ENCODE measurements at regions not wholly inside any gene's neighbourhood (a gene's known extent, or its start where the extent isn't known, plus 50 kb on each side); places are given as distances from the start of the nearest gene placed in this dataset.

- no peaks in the 10 kb centered on the region for H3K36me3 ChIP-seq (ENCODE audit: control insufficient read depth, insufficient read depth, low read length)
- H3K9me3 ChIP-seq (ENCODE audit: control insufficient read depth, low read length) = no peaks in the 10 kb centered on the region
- H3K27ac ChIP-seq (ENCODE audit: insufficient read depth, low read length, poor library complexity, severe bottlenecking) = peak overlapping the region; percentile 99
- peaks cover 22% of the 10 kb centered on the region for H3K4me1 ChIP-seq (ENCODE audit: control insufficient read depth, insufficient read depth, low read length, poor library complexity, severe bottlenecking)
- peak overlapping the region; percentile 90 for H3K4me3 ChIP-seq (ENCODE audit: insufficient read depth, low read depth, low read length, poor library complexity, severe bottlenecking)
- H3K27me3 ChIP-seq (replicated peaks; ENCODE audit: control insufficient read depth, insufficient read depth, low read length, poor library complexity, severe bottlenecking) = peaks cover 7% of the 10 kb centered on the region
- no peak for DNase-seq
These were observed 108.2 kb downstream of the KCNRG start for GRCh38 chr13:50123515-50123861.

DNA sequence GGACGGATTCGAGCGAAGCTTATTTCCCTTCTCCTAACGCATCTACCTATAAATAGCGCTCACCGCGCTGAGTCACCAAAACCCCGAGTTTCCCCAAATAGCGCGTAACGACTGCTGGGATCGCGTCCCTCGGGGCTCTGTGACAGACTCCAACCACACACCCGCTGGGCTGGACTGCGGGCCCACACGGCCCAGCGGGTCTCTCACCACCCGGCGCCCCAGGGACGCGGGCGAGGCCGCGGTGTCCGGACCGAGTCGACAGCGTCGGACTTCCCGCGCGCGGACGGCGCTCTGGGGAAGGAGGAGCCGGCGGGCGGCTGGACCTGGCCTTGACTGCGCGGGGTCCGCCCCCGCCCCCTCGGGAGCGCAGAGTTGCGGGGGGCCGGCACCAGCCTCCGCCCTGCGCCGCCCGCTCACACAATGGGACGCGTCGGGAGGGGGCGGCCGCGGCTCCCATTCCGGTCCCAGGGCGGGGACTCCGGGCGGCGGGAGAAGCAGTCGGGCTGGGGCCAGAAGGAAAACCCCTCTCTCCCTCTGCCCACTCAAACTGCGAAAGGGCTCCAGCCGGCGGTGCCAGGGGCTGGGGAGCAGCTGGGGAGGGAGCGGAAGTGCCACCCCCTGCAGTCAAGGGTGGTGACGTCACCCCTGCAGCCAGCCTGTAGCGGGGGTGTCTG is 108.8 kb downstream of the KCNRG start:
- peaks cover 9% of the 10 kb centered on the region for H3K27me3 ChIP-seq (replicated peaks; ENCODE audit: control insufficient read depth, insufficient read depth, low read length, poor library complexity, severe bottlenecking)
- H3K9me3 ChIP-seq (ENCODE audit: control insufficient read depth, low read length) = no peaks in the 10 kb centered on the region
- peak overlapping the region; percentile 90 for H3K4me3 ChIP-seq (ENCODE audit: insufficient read depth, low read depth, low read length, poor library complexity, severe bottlenecking)
- H3K27ac ChIP-seq (ENCODE audit: insufficient read depth, low read length, poor library complexity, severe bottlenecking) = peak overlapping the region; percentile 99
- peak; percentile 74 to 82 (median 78) for DNase-seq
- peaks cover 26% of the 10 kb centered on the region for H3K4me1 ChIP-seq (ENCODE audit: control insufficient read depth, insufficient read depth, low read length, poor library complexity, severe bottlenecking)
- H3K36me3 ChIP-seq (ENCODE audit: control insufficient read depth, insufficient read depth, low read length) = no peaks in the 10 kb centered on the region

- Histone ChIP-seq H3K4me3 (ENCODE audit: insufficient read depth, low read depth, low read length, poor library complexity, severe bottlenecking) (peak overlapping the region; percentile 90), H3K36me3 (ENCODE audit: control insufficient read depth, insufficient read depth, low read length) (no peaks in the 10 kb centered on the region), H3K27ac (ENCODE audit: insufficient read depth, low read length, poor library complexity, severe bottlenecking) (peak overlapping the region; percentile 99), H3K4me1 (ENCODE audit: control insufficient read depth, insufficient read depth, low read length, poor library complexity, severe bottlenecking) (peaks cover 32% of the 10 kb centered on the region), H3K27me3 (replicated peaks; ENCODE audit: control insufficient read depth, insufficient read depth, low read length, poor library complexity, severe bottlenecking) (peaks cover 16% of the 10 kb centered on the region), H3K9me3 (ENCODE audit: control insufficient read depth, low read length) (no peaks in the 10 kb centered on the region)
- peak; percentile 92 to 97 (median 95) for DNase-seq
These were observed 109.5 kb downstream of the KCNRG start for GRCh38 chr13:50124536-50125303.

GRCh38 chr13:50125304-50125553 is 110.0 kb downstream of the KCNRG start:
- Histone ChIP-seq H3K36me3 (ENCODE audit: control insufficient read depth, insufficient read depth, low read length) (no peaks in the 10 kb centered on the region), H3K27ac (ENCODE audit: insufficient read depth, low read length, poor library complexity, severe bottlenecking) (peak overlapping the region; percentile 99), H3K4me1 (ENCODE audit: control insufficient read depth, insufficient read depth, low read length, poor library complexity, severe bottlenecking) (peaks cover 37% of the 10 kb centered on the region), H3K27me3 (replicated peaks; ENCODE audit: control insufficient read depth, insufficient read depth, low read length, poor library complexity, severe bottlenecking) (peaks cover 21% of the 10 kb centered on the region), H3K4me3 (ENCODE audit: insufficient read depth, low read depth, low read length, poor library complexity, severe bottlenecking) (peak overlapping the region; percentile 90), H3K9me3 (ENCODE audit: control insufficient read depth, low read length) (no peaks in the 10 kb centered on the region)
- DNase-seq = no peak

DNA sequence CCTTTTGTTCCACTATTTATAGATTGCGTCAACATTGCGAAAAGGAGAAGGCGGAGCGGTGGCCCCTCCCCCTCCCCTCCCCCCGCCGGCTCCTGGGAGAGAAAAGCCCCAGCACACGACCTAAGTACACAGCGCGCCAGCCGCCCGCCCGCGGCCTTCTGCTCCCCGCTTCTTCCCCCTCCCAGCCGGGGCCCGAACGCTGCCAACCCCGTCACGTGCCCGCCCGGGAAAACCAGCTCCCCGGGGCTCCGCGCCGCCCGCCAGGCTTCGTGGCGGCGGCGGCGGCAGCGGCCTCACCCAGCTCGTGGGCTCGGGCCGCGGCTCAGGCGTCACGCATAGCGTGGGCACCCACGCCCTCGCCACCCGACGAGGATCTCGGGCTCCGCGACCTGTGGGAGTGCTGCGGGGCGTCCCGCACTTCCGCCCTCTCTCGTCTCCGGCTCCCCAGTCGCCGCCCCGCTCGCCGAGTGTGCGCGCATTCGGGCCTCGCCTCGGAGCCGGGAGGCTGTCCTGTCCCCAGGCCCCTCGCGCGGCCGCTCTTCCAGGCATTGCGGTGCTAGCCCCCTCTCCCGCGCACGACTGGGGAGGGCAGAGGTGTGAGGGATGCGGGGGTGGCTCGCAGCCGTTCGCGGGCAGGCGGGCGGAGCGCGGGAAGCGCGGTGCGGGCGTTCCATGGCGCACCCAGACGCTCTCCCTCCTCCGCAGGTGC is 110.5 kb downstream of the KCNRG start:
- peak; percentile 87 to 91 (median 90) for DNase-seq
- no peaks in the 10 kb centered on the region for H3K9me3 ChIP-seq (ENCODE audit: control insufficient read depth, low read length)
- no peaks in the 10 kb centered on the region for H3K36me3 ChIP-seq (ENCODE audit: control insufficient read depth, insufficient read depth, low read length)
- peaks cover 42% of the 10 kb centered on the region for H3K4me1 ChIP-seq (ENCODE audit: control insufficient read depth, insufficient read depth, low read length, poor library complexity, severe bottlenecking)
- H3K27ac ChIP-seq (ENCODE audit: insufficient read depth, low read length, poor library complexity, severe bottlenecking) = peak overlapping the region; percentile 99
- H3K27me3 ChIP-seq (replicated peaks; ENCODE audit: control insufficient read depth, insufficient read depth, low read length, poor library complexity, severe bottlenecking) = peaks cover 25% of the 10 kb centered on the region
- peak overlapping the region; percentile 90 for H3K4me3 ChIP-seq (ENCODE audit: insufficient read depth, low read depth, low read length, poor library complexity, severe bottlenecking)

GRCh38 chr13:50126263-50126992 is 111.2 kb downstream of the KCNRG start:
- no peaks in the 10 kb centered on the region for H3K9me3 ChIP-seq (ENCODE audit: control insufficient read depth, low read length)
- no peak for DNase-seq
- H3K27ac ChIP-seq (ENCODE audit: insufficient read depth, low read length, poor library complexity, severe bottlenecking) = peak overlapping the region; percentile 99
- no peaks in the 10 kb centered on the region for H3K36me3 ChIP-seq (ENCODE audit: control insufficient read depth, insufficient read depth, low read length)
- H3K27me3 ChIP-seq (replicated peaks; ENCODE audit: control insufficient read depth, insufficient read depth, low read length, poor library complexity, severe bottlenecking) = peaks cover 32% of the 10 kb centered on the region
- H3K4me3 ChIP-seq (ENCODE audit: insufficient read depth, low read depth, low read length, poor library complexity, severe bottlenecking) = peak overlapping the region; percentile 90
- peaks cover 49% of the 10 kb centered on the region for H3K4me1 ChIP-seq (ENCODE audit: control insufficient read depth, insufficient read depth, low read length, poor library complexity, severe bottlenecking)

DNA sequence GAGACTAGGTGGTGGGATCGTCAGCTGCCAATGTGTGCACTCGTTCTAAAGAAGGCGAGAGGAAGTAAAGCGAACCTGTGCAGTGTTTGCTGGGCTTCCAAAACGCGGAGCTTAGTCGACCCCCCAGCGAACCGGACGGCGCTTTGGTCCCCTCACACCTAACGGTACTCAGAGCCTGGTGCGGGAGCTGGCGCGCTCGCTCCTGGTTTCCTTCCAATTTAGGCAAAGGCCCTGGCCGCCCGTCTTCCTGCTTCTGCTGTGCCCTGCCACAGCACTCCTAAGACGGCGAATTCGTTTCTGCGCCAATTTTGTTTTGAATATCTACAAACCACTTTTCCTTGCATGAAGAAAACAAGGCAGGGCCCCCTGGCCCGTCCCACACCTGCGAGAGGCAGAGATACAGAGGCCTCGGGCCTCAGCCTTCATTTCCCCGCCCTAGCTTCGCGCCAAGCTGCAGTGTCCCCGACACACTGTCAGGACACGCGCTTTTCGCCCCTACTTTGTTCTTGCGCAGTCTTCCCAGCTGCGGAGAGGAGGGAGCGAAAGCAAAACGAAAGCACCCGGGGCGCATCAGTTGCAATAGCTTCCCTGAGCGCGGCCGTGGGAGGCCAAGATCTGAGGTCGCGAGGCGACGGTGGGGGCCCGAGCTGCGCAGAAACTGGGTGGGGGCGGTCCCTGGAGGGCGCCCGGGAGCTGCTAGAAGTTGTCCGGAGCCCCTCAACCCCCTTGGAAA is 111.9 kb downstream of the KCNRG start:
- no peaks in the 10 kb centered on the region for H3K36me3 ChIP-seq (ENCODE audit: control insufficient read depth, insufficient read depth, low read length)
- peak overlapping the region; percentile 99 for H3K27ac ChIP-seq (ENCODE audit: insufficient read depth, low read length, poor library complexity, severe bottlenecking)
- peaks cover 39% of the 10 kb centered on the region for H3K27me3 ChIP-seq (replicated peaks; ENCODE audit: control insufficient read depth, insufficient read depth, low read length, poor library complexity, severe bottlenecking)
- peaks cover 51% of the 10 kb centered on the region for H3K4me1 ChIP-seq (ENCODE audit: control insufficient read depth, insufficient read depth, low read length, poor library complexity, severe bottlenecking)
- DNase-seq = peak in 2 of 3 donors; percentile 30 to 40
- peak overlapping the region; percentile 90 for H3K4me3 ChIP-seq (ENCODE audit: insufficient read depth, low read depth, low read length, poor library complexity, severe bottlenecking)
- no peaks in the 10 kb centered on the region for H3K9me3 ChIP-seq (ENCODE audit: control insufficient read depth, low read length)

DNA sequence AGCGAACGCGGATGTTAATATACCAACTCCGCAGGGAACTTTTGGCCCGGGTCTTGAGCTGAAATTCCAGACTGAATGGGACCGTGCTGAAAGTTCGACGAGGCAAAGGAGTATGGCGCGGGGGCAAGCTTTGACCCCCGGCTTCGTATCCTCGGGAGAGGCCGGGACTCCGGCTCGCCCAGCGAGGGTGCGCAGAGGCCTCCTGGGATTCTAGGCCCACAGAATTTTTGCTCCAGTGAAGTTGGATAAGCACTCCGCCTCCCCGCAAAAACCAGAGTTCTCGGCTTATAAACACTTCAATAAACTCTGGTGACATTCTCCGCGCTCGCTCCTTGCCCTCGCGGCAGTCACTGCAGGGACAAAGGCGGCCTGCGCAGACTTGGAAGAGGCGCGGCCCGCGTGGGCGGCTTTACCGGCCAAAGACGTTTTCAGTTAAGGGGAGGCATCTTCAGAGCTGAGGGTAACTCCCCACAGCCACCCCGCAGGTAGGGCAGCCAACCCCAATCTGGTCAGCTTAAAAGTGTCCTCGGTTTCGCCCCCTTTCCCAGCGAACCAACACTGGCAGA is 112.6 kb downstream of the KCNRG start:
- Histone ChIP-seq H3K27me3 (replicated peaks; ENCODE audit: control insufficient read depth, insufficient read depth, low read length, poor library complexity, severe bottlenecking) (peaks cover 46% of the 10 kb centered on the region), H3K9me3 (ENCODE audit: control insufficient read depth, low read length) (no peaks in the 10 kb centered on the region), H3K4me1 (ENCODE audit: control insufficient read depth, insufficient read depth, low read length, poor library complexity, severe bottlenecking) (peaks cover 56% of the 10 kb centered on the region), H3K27ac (ENCODE audit: insufficient read depth, low read length, poor library complexity, severe bottlenecking) (peak overlapping the region; percentile 99), H3K4me3 (ENCODE audit: insufficient read depth, low read depth, low read length, poor library complexity, severe bottlenecking) (peak overlapping the region; percentile 90), H3K36me3 (ENCODE audit: control insufficient read depth, insufficient read depth, low read length) (no peaks in the 10 kb centered on the region)
- DNase-seq = no peak

DNA sequence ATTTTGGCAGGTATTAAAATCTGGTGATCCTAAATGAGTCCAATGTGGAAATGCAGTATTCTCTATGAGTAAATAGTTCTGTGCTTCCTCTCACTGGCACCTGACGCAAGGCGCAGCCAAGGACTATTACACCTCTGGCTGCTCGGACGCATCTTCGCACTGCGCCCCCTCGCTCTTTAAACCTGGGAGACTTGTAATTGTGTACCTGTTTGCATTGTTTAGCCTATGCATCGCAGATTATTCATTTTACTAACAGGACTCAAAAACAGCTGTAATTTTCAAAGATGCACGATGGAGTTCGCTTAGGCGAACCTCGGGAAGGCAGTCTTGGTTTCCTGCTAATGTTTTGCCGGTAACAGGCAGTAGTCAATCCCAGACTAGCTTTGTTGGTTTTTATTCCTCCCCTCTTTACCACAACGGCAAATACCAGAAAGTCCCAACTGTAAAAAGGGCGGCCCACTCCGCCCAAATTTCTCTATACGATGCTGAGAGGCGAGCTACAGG is 113.2 kb downstream of the KCNRG start:
- H3K9me3 ChIP-seq (ENCODE audit: control insufficient read depth, low read length) = no peaks in the 10 kb centered on the region
- H3K27ac ChIP-seq (ENCODE audit: insufficient read depth, low read length, poor library complexity, severe bottlenecking) = peak overlapping the region; percentile 20
- peak overlapping the region; percentile 11 for H3K4me3 ChIP-seq (ENCODE audit: insufficient read depth, low read depth, low read length, poor library complexity, severe bottlenecking)
- H3K36me3 ChIP-seq (ENCODE audit: control insufficient read depth, insufficient read depth, low read length) = no peaks in the 10 kb centered on the region
- H3K27me3 ChIP-seq (replicated peaks; ENCODE audit: control insufficient read depth, insufficient read depth, low read length, poor library complexity, severe bottlenecking) = peaks cover 52% of the 10 kb centered on the region
- peaks cover 59% of the 10 kb centered on the region for H3K4me1 ChIP-seq (ENCODE audit: control insufficient read depth, insufficient read depth, low read length, poor library complexity, severe bottlenecking)
- no peak for DNase-seq

Measured in effector memory CD4-positive, alpha-beta T cell (primary cell).